HepG2 (cell line): ENCODE measurements at regions not wholly inside any gene's neighbourhood (a gene's known extent, or its start where the extent isn't known, plus 50 kb on each side); places are given as distances from the start of the nearest gene placed in this dataset.

ENCODE experiments used
- ATAC-seq: fragments of 200-7000 bp; cut with Tn5 transposase; 3 replicates; pipeline ENCODE4 v1.9.1; 2020; ENCODE audit warnings: mild to moderate bottlenecking, moderate library complexity
- BruUV-seq: library from RNA; stranded (reverse); fragments of 400-500 nt; replicated peaks from 2 replicates; lab custom pipeline; 2021; lab: Mats Ljungman, UMichigan
- CTCF ChIA-PET: fragments of 300-600 bp; formaldehyde crosslinking; extraction: SDS; loops from one replicate; lab custom pipeline; 2021; ENCODE audit warnings: low total read pairs, inconsistent platforms, low intra/inter-chr PET ratio; lab: Yijun Ruan, JAX
- POLR2A ChIA-PET: fragments of 350-600 bp; sonication (Branson Sonifier 250); formaldehyde crosslinking; loops from one replicate; lab custom pipeline; 2020; ENCODE audit warnings: antibody characterized with exemption, inconsistent platforms; lab: Yijun Ruan, JAX
- DNase-seq: peaks from one replicate; pipeline ENCODE4 v3.0.0-alpha.2; 2015; ENCODE audit warnings: low spot score
- FAIRE-seq: peaks from 3 replicates; lab custom pipeline; 2011; peaks lifted over from hg19 to GRCh38; lab: Jason Lieb, UNC
- H2AFZ ChIP-seq: one replicate; pipeline ENCODE4 v1.6.1; 2011; ENCODE audit warnings: low read length, inconsistent platforms
- H3K27ac ChIP-seq: fragments of 300-600 bp; 3 replicates; pipeline ENCODE4 v1.8.0; 2011; ENCODE audit warnings: mixed run types, mild to moderate bottlenecking, mixed read lengths, low read length, inconsistent platforms; ENCODE audit not compliant: insufficient read depth; ENCODE audit errors: extremely low read length
- H3K27me3 ChIP-seq, 2 experiments: fragments of 200-600 bp in 1 of 2; 2 replicates in 1 of 2; 3 replicates in 1 of 2; pipeline versions ENCODE4 v1.6.0 to v1.8.0; 2011; ENCODE audit warnings: low read length in 2 of 2, mild to moderate bottlenecking in 2 of 2, moderate library complexity in 2 of 2, inconsistent platforms in 1 of 2; ENCODE audit not compliant: insufficient read depth in 2 of 2, control insufficient read depth in 1 of 2
- H3K36me3 ChIP-seq, 2 experiments: fragments of 200-600 bp in 1 of 2; replicated peaks in 1 of 2; 2 replicates in 1 of 2; 3 replicates in 1 of 2; pipeline versions ENCODE4 v1.5.1 to v1.8.0; 2011; ENCODE audit warnings: low read length in 2 of 2, inconsistent platforms in 1 of 2; ENCODE audit not compliant: insufficient read depth in 2 of 2, control insufficient read depth in 1 of 2
- H3K4me1 ChIP-seq: 2 replicates; pipeline ENCODE4 v1.5.1; 2012; ENCODE audit warnings: low read length, inconsistent platforms; ENCODE audit not compliant: insufficient read depth
- H3K4me2 ChIP-seq: 2 replicates; pipeline ENCODE4 v1.6.0; 2011; ENCODE audit warnings: low read depth, low read length, inconsistent platforms
- H3K4me3 ChIP-seq, 3 experiments: fragments of 200-600 bp in 1 of 3; sonication (generic), shearing (Covaris generic) in 1 of 3; replicated peaks in 1 of 3; 2 replicates each; pipeline ENCODE4 v1.5.1; 2011 to 2016; ENCODE audit warnings: low read length in 3 of 3, inconsistent platforms in 2 of 3, low read depth in 2 of 3, mild to moderate bottlenecking in 2 of 3, control low read depth in 1 of 3, mixed read lengths in 1 of 3; ENCODE audit not compliant: insufficient read depth in 1 of 3
- H3K79me2 ChIP-seq: one replicate; pipeline ENCODE4 v1.6.1; 2011; ENCODE audit warnings: low read length, inconsistent platforms; ENCODE audit not compliant: insufficient read depth
- H3K9ac ChIP-seq: 2 replicates; pipeline ENCODE4 v1.6.0; 2011; ENCODE audit warnings: mild to moderate bottlenecking, low read depth, low read length, inconsistent platforms; ENCODE audit not compliant: insufficient read depth
- H3K9me3 ChIP-seq: 2 replicates; pipeline ENCODE4 v1.5.1; 2012; ENCODE audit warnings: mild to moderate bottlenecking, low read length
- H4K20me1 ChIP-seq: 2 replicates; pipeline ENCODE4 v1.6.0; 2011; ENCODE audit warnings: inconsistent platforms, mild to moderate bottlenecking, low read length, moderate library complexity; ENCODE audit not compliant: insufficient read depth
- ARNT ChIP-seq: fragments of 450-650 bp; IDR thresholded peaks from 2 replicates; pipeline ENCODE4 v1.6.1; 2017
- CEBPB ChIP-seq: IDR thresholded peaks from 2 replicates; pipeline ENCODE4 v1.6.1; 2011; ENCODE audit warnings: low read depth, low read length, improper control_type of control experiment, borderline replicate concordance
- CHCHD3 ChIP-seq: sonication (generic); formaldehyde crosslinking; IDR thresholded peaks from 2 replicates; pipeline ENCODE4 v1.8.0; 2022; ENCODE audit warnings: mild to moderate bottlenecking, missing genetic modification reagents, moderate library complexity
- HNRNPK ChIP-seq: fragments of 200-400 bp; formaldehyde crosslinking; IDR thresholded peaks from 2 replicates; pipeline ENCODE4 v1.6.1; 2018; ENCODE audit warnings: low read length, low read depth, moderate library complexity, mild to moderate bottlenecking; ENCODE audit not compliant: poor library complexity, severe bottlenecking
- PBX3 ChIP-seq: sonication (generic); formaldehyde crosslinking; IDR thresholded peaks from 2 replicates; pipeline ENCODE4 v1.8.1; 2023; ENCODE audit warnings: missing genetic modification reagents, inconsistent platforms, borderline replicate concordance
- TFDP1 ChIP-seq: IDR thresholded peaks from 2 replicates; pipeline ENCODE4 v1.6.1; 2016; ENCODE audit warnings: missing compliant biosample characterization, missing genetic modification reagents, borderline replicate concordance
- ZBTB10 ChIP-seq: sonication (generic); formaldehyde crosslinking; IDR thresholded peaks from 2 replicates; pipeline ENCODE4 v1.4.0; 2020; ENCODE audit warnings: missing genetic modification reagents, borderline replicate concordance
- ZFY ChIP-seq: sonication (generic); formaldehyde crosslinking; IDR thresholded peaks from 2 replicates; pipeline ENCODE4 v1.4.0; 2020; ENCODE audit warnings: missing genetic modification reagents
- ZNF296 ChIP-seq: sonication (generic); formaldehyde crosslinking; conservative IDR thresholded peaks from 2 replicates; pipeline ENCODE4 v1.5.0; 2020; ENCODE audit warnings: mild to moderate bottlenecking, missing genetic modification reagents
- ZNF33A ChIP-seq: sonication (generic); formaldehyde crosslinking; IDR thresholded peaks from 2 replicates; pipeline ENCODE4 v1.5.1; 2020; ENCODE audit warnings: missing genetic modification reagents, mild to moderate bottlenecking, moderate library complexity, borderline replicate concordance
- ZNF589 ChIP-seq: sonication (generic); formaldehyde crosslinking; conservative IDR thresholded peaks from 2 replicates; pipeline ENCODE4 v1.8.0; 2022; ENCODE audit warnings: mild to moderate bottlenecking, moderate library complexity, missing genetic modification reagents
- ZNF614 ChIP-seq: IDR thresholded peaks from 2 replicates; pipeline ENCODE4 v1.6.1; 2018; ENCODE audit warnings: missing biosample characterization, missing genetic modification reagents, inconsistent platforms, borderline replicate concordance
- ZNF781 ChIP-seq: sonication (generic); formaldehyde crosslinking; IDR thresholded peaks from 2 replicates; pipeline ENCODE4 v1.5.1; 2020; ENCODE audit warnings: borderline replicate concordance, mild to moderate bottlenecking, missing genetic modification reagents; ENCODE audit errors: not compliant biosample characterization
- WGBS: methylation state at CpG from one replicate; pipeline ENCODE4 v1.1.6; 2017; ENCODE audit warnings: low lambda C conversion rate; 5-methylcytosine and 5-hydroxymethylcytosine counted together
- in situ Hi-C: cut with HindIII; loops from 2 replicates; pipeline ENCODE4 v1.10.0; 2017; ENCODE audit warnings: low pct_unique_long_range_greater_than_20kb; ENCODE audit not compliant: extremely low pct_ligation_motif_present
- intact Hi-C: fragments of 100-400 bp; cut with micrococcal nuclease; formaldehyde crosslinking; loops from one replicate; pipeline ENCODE4 v1.10.0; 2022; ENCODE audit not compliant: unreplicated experiment

GRCh38 chr18:75659535-75660023, 232.1 kb upstream of the SMIM21 start:
- H4K20me1 ChIP-seq, result no peaks in the 10 kb centered on the region
- no peaks in the 10 kb centered on the region for H3K79me2 ChIP-seq
- TF ChIP-seq CEBPB (peak; percentile 58; the same call in 1 of the 2 replicates), ZNF781 (CRISPR knock-in tag) (no peak), HNRNPK (peak; percentile 91), ZNF33A (CRISPR knock-in tag) (no peak), CHCHD3 (CRISPR knock-in tag) (no peak)
- FAIRE-seq, result no peak
- CTCF ChIA-PET, result no interaction called here
- peaks cover 0 to 4% of the 10 kb centered on the region in 2 experiments; a peak in 1 of 5 replicates for H3K27me3 ChIP-seq
- H3K9ac ChIP-seq, result no peak overlapping the region
- intact Hi-C loops (no loop called here), in situ Hi-C loops (no loop called here)
- POLR2A ChIA-PET, result no interaction called here
- no TSS peak for BruUV-seq
- H3K4me2 ChIP-seq, result no peak overlapping the region
- DNase-seq, result no peak
- no peak overlapping the region for H2AFZ ChIP-seq
- H3K4me3 ChIP-seq, result no peak overlapping the region
- H3K4me1 ChIP-seq, result no peaks in the 10 kb centered on the region
- no peaks in the 10 kb centered on the region for H3K9me3 ChIP-seq
- no peak overlapping the region for H3K27ac ChIP-seq
- no peaks in the 10 kb centered on the region for H3K36me3 ChIP-seq
- ATAC-seq, result no peak

GRCh38 chr18:75658330-75658729, 230.8 kb upstream of the SMIM21 start:
- FAIRE-seq (no peak), ATAC-seq (no peak), DNase-seq (no peak)
- no peak overlapping the region for H3K27ac ChIP-seq
- POLR2A ChIA-PET, result no interaction called here
- WGBS, result 1% methylated on average over 5 of the region's 5 CpGs
- H3K4me3 ChIP-seq, result no peak overlapping the region
- no peaks in the 10 kb centered on the region for H4K20me1 ChIP-seq
- no TSS peak for BruUV-seq
- intact Hi-C loops, result no loop called here
- no peaks in the 10 kb centered on the region for H3K79me2 ChIP-seq
- H3K4me2 ChIP-seq, result no peak overlapping the region
- H3K9ac ChIP-seq, result no peak overlapping the region
- no peak overlapping the region for H2AFZ ChIP-seq
- CTCF ChIA-PET, result no interaction called here
- H3K36me3 ChIP-seq, result no peaks in the 10 kb centered on the region
- no peaks in the 10 kb centered on the region for H3K4me1 ChIP-seq
- H3K27me3 ChIP-seq, result peaks cover 0 to 4% of the 10 kb centered on the region in 2 experiments; a peak in 1 of 5 replicates
- in situ Hi-C loops, result no loop called here
- H3K9me3 ChIP-seq, result no peaks in the 10 kb centered on the region
- no peak for TF ChIP-seq ZNF614 (CRISPR knock-in tag)
- no peak for TF ChIP-seq ZNF589 (CRISPR knock-in tag)
- TF ChIP-seq ZFY (CRISPR knock-in tag), result no peak
- no peak for TF ChIP-seq ARNT
- TF ChIP-seq ZNF296, result no peak
- TF ChIP-seq TFDP1 (CRISPR knock-in tag), result no peak
- no peak for TF ChIP-seq PBX3
- TF ChIP-seq ZBTB10, result no peak
